GM19025 (cell line): ENCODE measurements at regions not wholly inside any gene's neighbourhood (a gene's known extent, or its start where the extent isn't known, plus 50 kb on each side); places are given as distances from the start of the nearest gene placed in this dataset.

Experiments
- ATAC-seq: cut with Tn5 transposase; IDR thresholded peaks from one replicate; pipeline ENCODE4 v1.9.1; 2021; ENCODE audit warnings: mild to moderate bottlenecking, low read depth, moderate library complexity; ENCODE audit not compliant: unreplicated experiment

DNA sequence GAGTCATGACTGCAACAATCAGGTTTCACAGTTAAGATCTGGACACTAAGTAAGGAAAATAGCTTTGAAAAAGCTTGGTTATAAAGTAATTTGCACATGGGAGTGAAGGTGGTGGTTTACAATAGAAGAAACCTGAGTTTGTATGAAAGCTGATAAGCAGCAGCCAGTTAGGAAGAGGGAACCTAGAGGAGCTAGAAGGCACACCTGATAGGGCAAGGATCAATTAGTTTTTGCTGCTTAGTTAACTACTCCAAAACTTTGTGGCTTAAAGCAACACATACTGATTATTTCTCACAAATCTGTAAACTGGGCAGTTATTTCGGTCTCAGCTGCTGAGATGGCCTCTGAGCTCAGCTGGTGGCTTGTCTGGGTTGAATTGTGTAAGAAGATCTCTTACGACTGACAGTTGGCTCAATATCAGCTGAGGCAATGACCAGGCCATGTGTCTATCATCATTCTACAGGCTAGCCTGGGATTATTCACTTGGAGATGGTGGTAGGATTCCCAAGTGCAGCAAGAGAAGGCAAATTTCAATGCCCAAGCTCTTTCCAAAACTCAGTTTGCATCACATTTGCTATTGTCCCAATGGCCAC, 255.0 kb upstream of the PITX2 start:
- ATAC-seq, result no peak

DNA sequence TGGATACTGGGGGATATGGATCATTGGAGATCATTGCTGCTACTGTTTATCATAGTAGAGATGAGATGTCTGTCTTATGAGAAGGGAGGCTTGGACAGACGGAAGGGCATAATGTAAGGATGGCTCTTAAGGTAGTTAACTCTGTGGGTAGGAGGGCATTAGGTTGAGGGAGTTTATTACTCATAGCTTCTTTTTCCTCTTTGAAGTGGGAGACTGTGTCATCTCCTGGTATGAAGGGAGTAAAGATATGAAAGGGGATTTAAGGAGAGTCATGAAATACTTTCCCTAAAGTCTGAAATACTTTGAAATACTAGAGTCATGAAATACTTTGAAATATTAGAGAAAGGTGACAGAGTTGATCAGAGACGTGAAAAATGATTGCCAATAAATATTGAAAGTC, 255.5 kb upstream of the PITX2 start:
- ATAC-seq, result no peak

DNA sequence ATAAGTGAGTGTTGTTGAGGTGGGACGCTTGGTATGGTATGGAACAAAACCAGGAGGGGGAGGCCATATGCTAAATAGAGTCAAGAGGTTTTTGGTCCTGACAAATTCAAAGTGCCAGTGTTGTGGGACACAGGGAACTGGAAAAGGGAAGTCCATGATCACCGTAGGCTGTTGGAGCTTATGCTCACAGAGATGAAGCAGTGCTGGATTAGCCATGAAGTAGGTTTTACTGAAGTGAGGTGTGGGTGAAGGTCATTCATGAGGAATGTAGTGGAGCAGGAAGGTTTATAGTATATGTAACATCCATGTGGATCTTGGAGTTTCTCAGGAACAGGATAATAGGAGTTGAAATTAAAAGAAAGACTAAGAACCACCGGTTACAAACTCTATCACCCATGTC, 256.1 kb upstream of the PITX2 start:
- ATAC-seq, result no peak

DNA sequence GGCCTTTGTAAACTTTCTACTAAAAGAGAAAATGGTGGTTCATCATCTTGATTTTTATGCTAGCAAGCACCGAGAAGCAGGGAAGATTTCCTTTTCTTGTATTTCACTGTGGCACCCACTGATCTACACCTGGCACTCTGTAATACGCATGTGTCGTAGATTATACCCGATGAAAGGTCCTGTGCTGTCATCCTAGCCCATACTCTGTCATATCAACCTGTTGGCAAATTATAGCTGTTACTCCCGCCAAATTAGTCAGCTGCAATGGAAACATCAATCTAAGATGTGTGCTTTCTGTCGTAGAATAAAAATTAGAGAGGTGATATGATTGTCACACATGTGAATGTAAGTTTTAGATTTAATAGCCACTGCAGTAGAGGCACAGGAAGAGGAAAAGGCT, 263.4 kb upstream of the PITX2 start:
- no peak for ATAC-seq

DNA sequence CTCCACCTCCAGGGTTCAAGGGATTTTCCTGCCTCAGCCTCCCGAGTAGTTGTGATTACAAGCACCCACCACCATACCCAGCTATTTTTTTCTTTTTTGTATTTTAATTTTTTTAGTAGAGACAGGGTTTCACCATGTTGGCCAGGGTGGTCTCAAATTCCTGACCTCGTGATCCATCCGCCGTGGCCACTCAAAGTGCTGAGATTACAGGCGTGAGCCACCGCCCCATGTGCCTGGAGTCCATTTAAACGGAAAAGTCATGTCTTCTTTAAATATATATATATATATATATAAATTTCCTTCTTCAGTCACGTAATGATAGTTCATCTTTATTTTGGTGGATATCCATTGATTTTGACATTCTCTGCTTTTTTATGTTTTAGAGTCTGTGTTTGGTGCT, 264.0 kb upstream of the PITX2 start:
- ATAC-seq, result no peak

DNA sequence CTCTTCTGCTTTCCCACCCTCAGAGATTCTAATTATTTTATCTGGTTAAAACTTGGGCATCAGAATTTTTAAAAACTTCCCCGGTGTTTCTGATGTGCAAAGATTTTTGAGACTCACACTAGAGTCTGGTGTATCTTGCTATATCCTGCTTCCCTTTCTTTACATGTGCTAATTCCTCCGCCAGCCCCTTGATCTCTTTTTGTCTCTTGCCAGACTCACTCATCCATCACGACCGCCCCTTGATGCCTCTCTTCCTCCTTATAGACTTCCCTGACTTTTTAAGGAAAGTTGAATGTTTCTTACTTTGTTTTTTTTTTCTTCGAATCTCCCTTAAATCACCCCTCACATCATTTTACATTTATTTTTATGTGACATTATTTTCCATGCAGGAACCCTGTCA, 274.9 kb upstream of the PITX2 start:
- no peak for ATAC-seq

DNA sequence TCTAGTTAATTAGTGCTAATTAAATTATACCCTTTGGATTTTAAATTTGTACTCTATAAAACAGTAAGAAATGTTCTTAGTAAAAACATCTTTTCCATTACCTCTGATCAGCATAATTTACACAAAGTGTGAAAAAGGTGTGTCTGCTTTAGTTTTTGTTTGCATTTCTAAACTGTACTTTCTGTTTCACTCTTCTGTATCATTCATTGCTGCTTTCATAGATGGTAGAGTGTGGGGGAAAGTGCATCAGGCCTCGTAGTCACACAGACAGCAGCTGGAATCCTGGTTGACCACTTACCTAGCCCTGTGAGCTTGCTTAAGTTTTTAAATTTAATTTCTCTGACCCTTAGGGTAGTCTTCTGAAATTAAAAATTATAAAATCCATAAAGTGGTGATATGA, 275.4 kb upstream of the PITX2 start:
- ATAC-seq, result peak; percentile 77

DNA sequence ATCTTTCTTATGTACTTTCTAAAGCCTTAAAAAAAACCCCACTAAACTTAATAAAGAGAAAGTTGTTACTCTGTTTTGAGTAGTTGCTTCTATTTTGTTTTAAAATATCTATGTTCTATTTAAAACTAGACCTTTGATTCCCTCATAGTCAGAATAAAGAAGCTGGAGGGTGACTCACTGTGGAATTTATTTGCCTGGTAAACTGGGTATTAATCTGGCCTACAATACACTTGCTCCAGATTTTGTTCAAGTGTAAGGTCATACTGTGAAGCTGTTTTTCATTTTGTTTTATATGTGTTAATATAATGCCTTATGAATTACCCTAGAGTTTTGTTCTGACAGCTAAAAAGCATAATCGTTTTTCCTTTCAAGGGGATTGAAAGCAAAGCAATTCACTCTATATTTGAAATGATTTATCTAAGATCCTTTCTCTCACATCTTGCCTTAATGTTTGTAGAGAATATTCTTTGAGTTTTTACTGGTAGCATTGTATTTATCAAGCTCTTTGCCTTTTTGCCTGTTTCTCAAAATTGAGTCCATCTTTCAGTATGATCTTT, 277.4 kb upstream of the PITX2 start:
- no peak for ATAC-seq

DNA sequence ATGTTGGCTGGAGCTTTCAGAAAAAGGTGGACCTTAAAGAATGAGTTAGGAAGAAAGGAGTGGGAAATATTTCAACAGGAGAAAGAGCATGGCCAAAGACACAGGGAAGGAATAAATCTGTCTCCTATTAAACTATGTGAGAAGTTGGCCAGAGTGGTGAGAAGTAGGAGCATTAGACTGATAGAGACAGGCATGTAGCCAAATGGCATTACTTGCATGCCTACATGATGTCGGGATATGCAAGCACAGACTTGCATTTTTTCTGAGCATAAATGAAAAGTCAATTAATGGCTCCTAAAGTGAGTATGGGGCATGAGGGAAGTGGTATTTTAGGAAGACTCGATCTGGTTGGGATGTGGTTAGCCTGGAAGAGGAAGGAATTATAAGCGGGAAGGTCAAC, 279.6 kb upstream of the PITX2 start:
- no peak for ATAC-seq

DNA sequence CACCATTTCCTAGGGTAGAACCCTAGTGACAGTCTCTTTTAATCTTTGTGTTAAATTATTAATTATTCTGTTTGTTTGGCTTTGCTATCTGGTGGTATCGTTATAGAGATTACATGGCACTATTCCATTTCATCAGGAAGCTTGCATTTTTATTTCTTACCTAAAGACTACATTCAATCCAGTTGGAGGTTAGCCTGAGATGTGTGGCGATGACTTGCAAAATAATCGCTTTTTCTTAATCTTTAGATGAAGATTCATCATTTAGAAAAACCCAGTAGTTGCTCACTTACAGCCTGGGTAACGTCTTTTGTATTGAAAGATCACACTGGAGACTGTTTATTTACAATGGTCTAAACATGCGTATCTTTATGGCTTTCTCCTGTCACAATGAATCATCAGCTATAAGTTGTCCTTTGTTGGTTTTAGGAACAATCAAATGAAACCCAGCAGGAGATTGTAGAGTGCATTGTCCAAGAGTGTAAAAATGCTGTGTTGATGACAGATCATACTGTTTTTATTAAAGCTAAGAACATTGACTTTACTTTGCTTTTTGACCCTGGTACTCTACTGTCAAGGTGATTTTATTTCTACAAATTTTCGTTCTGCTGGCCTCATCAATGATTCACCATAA, 281.7 kb upstream of the PITX2 start:
- ATAC-seq, result no peak

DNA sequence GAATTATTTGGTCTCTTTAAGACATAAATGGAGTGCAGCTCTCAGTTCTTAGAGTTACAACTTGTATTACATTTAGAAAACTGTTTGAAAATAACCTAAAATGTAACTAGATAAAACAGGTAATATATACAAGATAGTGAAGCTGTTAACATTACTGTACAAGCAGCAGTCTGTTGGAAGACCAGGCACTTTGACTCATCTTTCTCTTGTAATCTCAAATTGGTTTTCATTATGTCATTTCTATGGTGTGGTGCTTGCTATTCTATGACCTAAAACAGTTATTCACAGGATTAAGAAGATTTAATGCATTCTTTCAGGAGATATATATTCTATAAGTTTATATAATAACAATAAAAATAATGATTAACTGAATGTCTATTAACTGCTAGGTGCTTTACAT, 282.5 kb upstream of the PITX2 start:
- no peak for ATAC-seq

DNA sequence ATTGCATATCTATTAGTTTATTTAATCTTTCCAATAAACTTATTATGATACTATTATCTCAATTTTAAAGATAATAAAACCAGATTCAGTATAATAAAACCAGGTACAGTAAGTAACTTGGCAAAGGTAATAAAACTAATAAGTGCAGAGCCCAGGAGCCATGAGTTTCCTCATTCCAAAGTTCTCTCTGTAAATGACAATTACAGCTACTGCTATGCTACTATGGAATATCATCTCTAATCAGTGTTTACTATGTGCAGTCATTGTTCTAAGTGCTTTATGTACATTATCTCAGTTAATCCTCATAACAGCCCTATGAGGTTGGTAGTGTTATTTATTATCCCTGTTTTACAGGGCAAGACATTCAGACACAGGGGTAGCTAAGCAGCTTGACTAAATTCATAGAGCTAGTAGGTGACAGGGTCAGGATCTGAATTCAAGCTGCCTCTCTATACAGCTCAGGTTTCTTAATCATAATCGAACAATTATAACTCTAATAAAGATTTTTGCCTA, 285.0 kb upstream of the PITX2 start:
- no peak for ATAC-seq

DNA sequence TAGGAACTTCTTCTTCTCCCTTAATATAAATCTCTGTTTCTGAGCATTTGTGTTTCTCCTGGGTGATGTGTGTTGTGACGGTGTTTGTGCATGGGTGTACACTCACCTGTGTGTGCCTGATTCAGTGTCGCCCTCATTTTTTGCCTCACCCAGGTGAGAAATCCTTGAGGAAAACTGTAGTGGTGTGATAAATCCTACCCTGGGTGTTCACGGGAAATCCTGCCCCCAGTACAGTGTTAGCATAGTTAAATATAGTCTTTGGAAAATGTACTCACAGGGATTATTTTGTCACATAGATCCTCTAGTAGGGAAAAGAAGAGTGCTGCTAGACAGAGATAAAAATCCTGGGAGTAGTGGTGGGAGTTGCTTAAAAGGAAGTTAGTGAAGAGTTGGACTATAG, 291.9 kb upstream of the PITX2 start:
- no peak for ATAC-seq

DNA sequence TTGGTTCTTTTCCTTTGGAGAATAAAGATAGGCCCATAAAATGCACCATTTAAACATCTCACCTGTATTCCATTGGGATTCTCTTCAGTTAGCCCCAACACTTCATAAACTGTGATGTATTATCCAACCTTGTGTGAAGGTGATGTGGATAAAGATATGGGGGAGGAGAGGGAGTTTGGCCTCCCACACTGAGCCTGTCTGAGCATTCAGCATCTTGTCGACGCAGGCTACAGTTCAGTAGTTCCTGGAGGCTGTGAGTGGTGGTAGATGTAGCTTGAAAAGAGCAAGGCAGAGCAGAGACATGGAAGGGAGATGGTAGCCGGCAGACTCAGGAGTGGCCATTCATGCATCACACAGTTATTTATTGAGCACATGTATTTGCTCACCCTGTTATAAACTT, 292.4 kb upstream of the PITX2 start:
- ATAC-seq, result no peak

DNA sequence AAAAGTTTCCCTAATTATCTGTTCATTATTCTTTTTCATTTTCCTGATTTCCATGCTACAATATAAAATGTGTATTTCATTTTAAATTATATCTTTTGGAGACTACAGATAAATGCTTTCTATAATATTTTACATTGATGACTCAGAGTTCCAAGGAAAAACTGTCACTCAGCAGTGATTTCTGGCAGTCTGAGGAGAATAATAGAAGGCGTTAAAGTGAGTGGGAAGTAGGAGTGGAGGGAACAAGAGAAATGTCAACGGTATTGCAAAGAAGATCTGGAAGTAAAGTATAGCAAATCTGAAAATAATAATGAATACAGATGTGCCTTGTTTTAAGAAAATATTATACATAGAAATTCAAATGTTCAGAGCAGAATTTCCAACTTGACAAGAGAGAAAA, 293.6 kb upstream of the PITX2 start:
- ATAC-seq, result no peak

DNA sequence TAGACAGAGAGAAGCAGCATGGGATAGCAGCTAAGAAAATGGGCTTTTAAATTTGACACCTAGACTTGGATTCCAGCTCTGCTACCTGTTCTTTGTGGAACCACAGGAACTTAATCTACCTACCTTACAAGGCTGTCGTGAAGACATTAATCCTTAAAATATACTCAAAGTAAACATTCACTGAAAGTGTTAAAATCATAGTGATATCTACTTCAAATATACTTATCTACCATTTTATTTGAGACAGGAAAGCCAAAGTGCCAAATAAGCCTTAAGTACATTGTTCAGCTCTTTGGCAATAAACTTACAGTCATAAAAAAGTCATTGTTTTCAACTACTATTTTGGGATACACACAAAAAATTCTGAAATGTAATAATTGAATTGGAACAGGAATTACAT, 295.0 kb upstream of the PITX2 start:
- no peak for ATAC-seq

DNA sequence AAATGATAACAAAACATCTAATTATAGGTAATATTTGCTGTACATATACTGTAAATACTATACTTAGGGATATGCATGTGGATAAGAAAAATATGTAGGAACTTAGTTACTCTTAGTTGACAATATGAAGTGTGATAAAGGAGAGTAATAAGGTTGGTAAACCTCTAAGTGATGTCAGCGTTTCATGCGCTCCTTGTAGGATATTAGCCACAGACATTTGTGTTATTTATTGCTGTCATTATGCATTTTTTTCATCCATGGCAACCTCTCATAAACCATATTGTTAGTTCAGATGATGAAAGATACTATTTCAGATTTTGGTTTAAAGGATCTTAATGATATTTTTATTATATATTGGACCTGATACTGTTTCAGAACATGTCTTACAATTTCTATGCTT, 298.1 kb upstream of the PITX2 start:
- ATAC-seq, result no peak

DNA sequence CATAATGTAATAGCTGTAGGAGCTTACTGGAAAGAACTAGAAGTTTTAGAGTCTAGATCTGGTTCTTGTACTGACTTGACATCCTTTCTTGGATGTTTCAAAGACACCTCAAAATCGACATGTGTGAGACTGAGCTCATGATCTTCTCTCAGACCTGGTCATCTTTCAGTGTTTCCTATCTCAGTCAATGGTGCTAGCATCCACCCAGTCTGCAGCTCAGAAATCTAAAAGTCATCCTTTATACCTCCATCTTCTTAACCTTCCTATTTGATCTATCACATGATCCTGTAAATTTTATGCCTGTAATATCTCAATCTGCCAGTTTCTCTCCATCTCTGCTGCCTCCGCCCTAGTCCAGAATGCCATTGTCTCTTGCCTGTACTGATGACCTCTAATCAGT, 301.9 kb upstream of the PITX2 start:
- ATAC-seq, result no peak

DNA sequence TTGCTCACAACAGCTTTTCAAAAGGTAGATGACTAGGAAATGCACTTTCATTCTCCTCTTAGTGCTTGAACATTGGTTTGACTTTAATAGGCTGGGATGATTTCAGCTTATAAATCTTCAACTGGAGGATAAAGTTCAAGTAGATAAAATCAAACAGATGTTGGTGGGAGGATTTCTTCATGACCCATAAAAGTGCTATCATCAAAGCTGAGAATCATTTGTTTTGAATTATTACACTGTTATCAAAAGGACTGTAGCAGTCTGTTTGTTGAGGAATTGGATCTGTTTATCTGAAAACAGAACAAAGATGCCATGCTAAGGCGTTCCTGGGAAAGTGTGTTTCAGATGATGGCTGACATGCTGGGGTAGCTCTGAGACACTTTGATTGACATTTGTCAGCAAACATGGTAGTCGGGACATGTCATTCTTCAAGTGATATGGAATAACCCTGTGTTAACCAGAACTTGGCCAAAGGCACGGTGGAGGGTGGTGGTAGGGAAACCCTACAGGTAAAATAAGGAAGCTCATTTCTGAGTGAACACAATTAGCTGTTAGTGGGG, 304.0 kb upstream of the PITX2 start:
- ATAC-seq, result no peak

DNA sequence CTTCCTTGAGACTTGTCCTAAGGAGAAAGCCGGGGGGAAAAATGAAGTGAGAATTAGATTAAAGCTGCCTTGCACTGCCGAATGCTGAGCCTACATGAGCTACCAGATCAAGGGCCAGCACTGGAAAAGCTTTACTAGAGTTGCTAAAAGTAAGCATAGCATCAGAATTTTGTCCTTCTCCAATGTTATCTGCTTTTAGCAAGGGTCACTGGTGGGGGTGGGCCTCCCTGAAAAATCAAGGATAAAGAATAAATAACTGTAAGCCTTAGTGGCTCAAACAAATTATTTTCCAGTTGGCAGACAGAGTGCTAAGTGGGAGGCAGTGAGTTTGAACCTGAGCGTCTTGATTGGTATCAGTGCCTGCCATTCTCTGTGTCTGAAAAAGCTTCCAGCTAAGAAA, 310.5 kb upstream of the PITX2 start:
- no peak for ATAC-seq

DNA sequence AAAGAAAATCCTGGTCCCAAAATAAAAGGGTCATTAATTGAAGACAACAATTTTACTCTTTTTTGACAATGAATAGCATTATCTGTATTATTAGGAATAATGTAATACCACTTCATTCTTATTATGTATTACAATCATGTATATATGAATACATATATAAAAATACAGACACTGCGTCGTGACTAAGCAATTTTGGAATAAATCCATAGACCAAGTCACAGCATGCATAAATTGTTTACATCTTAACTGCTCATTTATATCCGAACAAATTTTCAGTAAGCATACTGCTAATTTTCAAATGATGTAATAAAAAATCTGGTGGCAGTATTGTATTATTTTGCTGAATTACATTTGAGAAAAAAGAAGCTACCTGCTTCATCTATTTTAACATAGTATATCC, 321.6 kb upstream of the PITX2 start:
- ATAC-seq, result no peak

DNA sequence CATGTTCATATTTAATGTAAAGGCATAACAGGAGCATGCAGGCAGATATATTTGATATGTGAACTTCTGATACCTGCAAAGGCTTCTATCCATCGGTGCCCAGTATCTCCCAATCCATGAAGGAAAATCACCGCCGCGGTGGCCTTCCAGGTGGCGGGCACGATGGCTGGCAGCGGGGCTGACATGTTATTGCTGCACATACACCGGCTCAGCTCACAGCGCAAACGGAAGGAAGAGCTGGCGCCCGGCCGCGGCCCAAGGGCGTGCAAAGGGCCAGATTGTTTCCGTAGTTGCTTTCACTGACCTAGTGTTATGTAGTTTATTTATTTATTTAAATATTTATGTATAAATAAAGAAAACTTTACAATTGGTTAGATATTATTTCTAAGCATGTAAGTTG, 322.7 kb upstream of the PITX2 start:
- no peak for ATAC-seq
